ENCODE measurements at regions not wholly inside any gene's neighbourhood (a gene's known extent, or its start where the extent isn't known, plus 50 kb on each side); places are given as distances from the start of the nearest gene placed in this dataset.

- Histone ChIP-seq H3K36me3 (ENCODE audit: control insufficient read depth in 4 of 4, insufficient read depth in 4 of 4, low read length in 4 of 4) (peaks cover 0 to 6% (median 0%) of the 10 kb centered on the region in 4 donors), H3K27ac (ENCODE audit: low read depth in 1 of 2, low read length in 1 of 2) (no peak overlapping the region), H3K27me3 (ENCODE audit: control insufficient read depth in 3 of 3, insufficient read depth in 3 of 3, low read length in 2 of 3) (no peaks in the 10 kb centered on the region), H3K4me3 (no peak overlapping the region), H3K9ac (ENCODE audit: insufficient read depth in 1 of 2, low read length in 2 of 2) (no peak overlapping the region), H3K4me1 (ENCODE audit: control insufficient read depth in 5 of 5, insufficient read depth in 5 of 5, low read length in 5 of 5) (peaks cover 0 to 4% (median under 1%) of the 10 kb centered on the region in 5 donors), H3K9me3 (ENCODE audit: control insufficient read depth in 4 of 4, insufficient read depth in 3 of 4, low read length in 3 of 4) (peaks cover 0 to 2% (median 0%) of the 10 kb centered on the region in 4 donors)
- WGBS, 2 donors = 99 to 100% methylated on average over 2 of the region's 2 CpGs
- DNase-seq (no peak), ATAC-seq (ENCODE audit: insufficient read depth, low FRiP score) (no peak)
- TF ChIP-seq, protein P1, sequence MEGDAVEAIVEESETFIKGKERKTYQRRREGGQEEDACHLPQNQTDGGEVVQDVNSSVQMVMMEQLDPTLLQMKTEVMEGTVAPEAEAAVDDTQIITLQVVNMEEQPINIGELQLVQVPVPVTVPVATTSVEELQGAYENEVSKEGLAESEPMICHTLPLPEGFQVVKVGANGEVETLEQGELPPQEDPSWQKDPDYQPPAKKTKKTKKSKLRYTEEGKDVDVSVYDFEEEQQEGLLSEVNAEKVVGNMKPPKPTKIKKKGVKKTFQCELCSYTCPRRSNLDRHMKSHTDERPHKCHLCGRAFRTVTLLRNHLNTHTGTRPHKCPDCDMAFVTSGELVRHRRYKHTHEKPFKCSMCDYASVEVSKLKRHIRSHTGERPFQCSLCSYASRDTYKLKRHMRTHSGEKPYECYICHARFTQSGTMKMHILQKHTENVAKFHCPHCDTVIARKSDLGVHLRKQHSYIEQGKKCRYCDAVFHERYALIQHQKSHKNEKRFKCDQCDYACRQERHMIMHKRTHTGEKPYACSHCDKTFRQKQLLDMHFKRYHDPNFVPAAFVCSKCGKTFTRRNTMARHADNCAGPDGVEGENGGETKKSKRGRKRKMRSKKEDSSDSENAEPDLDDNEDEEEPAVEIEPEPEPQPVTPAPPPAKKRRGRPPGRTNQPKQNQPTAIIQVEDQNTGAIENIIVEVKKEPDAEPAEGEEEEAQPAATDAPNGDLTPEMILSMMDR (IDR thresholded peaks at IDR 0.05; ENCODE audit: control extremely low read depth, extremely low read depth) = no peak
Measured at GRCh38 chr14:71600309-71600708, 331.9 kb upstream of the RGS6 start.

- TF ChIP-seq, protein P1 (IDR thresholded peaks at IDR 0.05; ENCODE audit: control extremely low read depth, extremely low read depth) = no peak
- Histone ChIP-seq H3K9me3 (ENCODE audit: control insufficient read depth in 4 of 4, insufficient read depth in 3 of 4, low read length in 3 of 4) (peaks cover 0 to 3% (median under 1%) of the 10 kb centered on the region in 4 donors), H3K36me3 (ENCODE audit: control insufficient read depth in 4 of 4, insufficient read depth in 4 of 4, low read length in 4 of 4) (peaks cover 0 to 6% (median 0%) of the 10 kb centered on the region in 4 donors), H3K27ac (ENCODE audit: low read depth in 1 of 2, low read length in 1 of 2) (no peak overlapping the region), H3K9ac (ENCODE audit: insufficient read depth in 1 of 2, low read length in 2 of 2) (no peak overlapping the region), H3K27me3 (ENCODE audit: control insufficient read depth in 3 of 3, insufficient read depth in 3 of 3, low read length in 2 of 3) (no peaks in the 10 kb centered on the region), H3K4me3 (no peak overlapping the region), H3K4me1 (ENCODE audit: control insufficient read depth in 5 of 5, insufficient read depth in 5 of 5, low read length in 5 of 5) (peaks cover 0 to 2% (median 0%) of the 10 kb centered on the region in 5 donors)
- DNase-seq = no peak
- ATAC-seq (ENCODE audit: insufficient read depth, low FRiP score) = no peak
- 95 to 97% methylated on average over 5 of the region's 5 CpGs for whole genome bisulfite sequencing, 2 donors
Measured at GRCh38 chr14:71602524-71602923, 329.7 kb upstream of the RGS6 start.

DNA sequence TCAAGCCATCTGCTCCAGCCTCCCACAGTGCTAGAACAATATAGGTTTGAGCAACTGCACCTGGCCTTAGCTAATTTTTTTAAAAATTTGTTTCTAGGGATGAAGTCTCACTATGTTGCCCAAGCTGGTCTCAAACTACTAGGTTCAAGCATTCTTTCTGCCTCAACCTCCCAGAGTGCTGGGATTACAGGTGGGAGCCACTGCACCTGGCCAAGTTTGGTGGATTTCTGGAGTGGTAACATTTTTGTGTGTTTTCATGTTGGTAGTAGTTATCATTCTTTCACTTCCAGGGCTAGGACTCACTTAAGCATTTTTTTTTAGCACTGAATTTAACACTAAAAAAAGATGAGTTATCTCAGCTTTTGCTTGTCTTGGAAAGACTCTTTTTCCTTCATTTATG lies 328.0 kb upstream of the RGS6 start:
- no peak for ATAC-seq (ENCODE audit: insufficient read depth, low FRiP score)
- no peaks in the 10 kb centered on the region for H3K36me3 ChIP-seq (ENCODE audit: control insufficient read depth in 4 of 4, insufficient read depth in 4 of 4, low read length in 4 of 4)
- H3K27ac ChIP-seq (ENCODE audit: low read depth in 1 of 2, low read length in 1 of 2) = no peak overlapping the region
- H3K9me3 ChIP-seq (ENCODE audit: control insufficient read depth in 4 of 4, insufficient read depth in 3 of 4, low read length in 3 of 4) = peaks cover 0 to 3% (median under 1%) of the 10 kb centered on the region in 4 donors
- H3K9ac ChIP-seq (ENCODE audit: insufficient read depth in 1 of 2, low read length in 2 of 2) = no peak overlapping the region
- DNase-seq = no peak
- TF ChIP-seq, protein P1 (IDR thresholded peaks at IDR 0.05; ENCODE audit: control extremely low read depth, extremely low read depth) = no peak
- H3K27me3 ChIP-seq (ENCODE audit: control insufficient read depth in 3 of 3, insufficient read depth in 3 of 3, low read length in 2 of 3) = no peaks in the 10 kb centered on the region
- no peak overlapping the region for H3K4me3 ChIP-seq
- H3K4me1 ChIP-seq (ENCODE audit: control insufficient read depth in 5 of 5, insufficient read depth in 5 of 5, low read length in 5 of 5) = no peaks in the 10 kb centered on the region

- no peaks in the 10 kb centered on the region for H3K27me3 ChIP-seq (ENCODE audit: control insufficient read depth in 3 of 3, insufficient read depth in 3 of 3, low read length in 2 of 3)
- no peak overlapping the region for H3K9ac ChIP-seq (ENCODE audit: insufficient read depth in 1 of 2, low read length in 2 of 2)
- TF ChIP-seq, protein P1 (IDR thresholded peaks at IDR 0.05; ENCODE audit: control extremely low read depth, extremely low read depth) = no peak
- peaks cover 0 to 3% (median 0%) of the 10 kb centered on the region in 5 donors for H3K4me1 ChIP-seq (ENCODE audit: control insufficient read depth in 5 of 5, insufficient read depth in 5 of 5, low read length in 5 of 5)
- peaks cover 0 to 3% (median 0%) of the 10 kb centered on the region in 4 donors for H3K9me3 ChIP-seq (ENCODE audit: control insufficient read depth in 4 of 4, insufficient read depth in 3 of 4, low read length in 3 of 4)
- no peak overlapping the region for H3K27ac ChIP-seq (ENCODE audit: low read depth in 1 of 2, low read length in 1 of 2)
- 98 to 100% methylated on average over 5 of the region's 5 CpGs for WGBS, 2 donors
- DNase-seq (no peak), ATAC-seq (ENCODE audit: insufficient read depth, low FRiP score) (no peak)
- H3K4me3 ChIP-seq = no peak overlapping the region
- no peaks in the 10 kb centered on the region for H3K36me3 ChIP-seq (ENCODE audit: control insufficient read depth in 4 of 4, insufficient read depth in 4 of 4, low read length in 4 of 4)
Measured at GRCh38 chr14:71606064-71606463, 326.2 kb upstream of the RGS6 start.

Data from lung (tissue), 11 donors.